ENCODE measurements at regions not wholly inside any gene's neighbourhood (a gene's known extent, or its start where the extent isn't known, plus 50 kb on each side); places are given as distances from the start of the nearest gene placed in this dataset.

DNA sequence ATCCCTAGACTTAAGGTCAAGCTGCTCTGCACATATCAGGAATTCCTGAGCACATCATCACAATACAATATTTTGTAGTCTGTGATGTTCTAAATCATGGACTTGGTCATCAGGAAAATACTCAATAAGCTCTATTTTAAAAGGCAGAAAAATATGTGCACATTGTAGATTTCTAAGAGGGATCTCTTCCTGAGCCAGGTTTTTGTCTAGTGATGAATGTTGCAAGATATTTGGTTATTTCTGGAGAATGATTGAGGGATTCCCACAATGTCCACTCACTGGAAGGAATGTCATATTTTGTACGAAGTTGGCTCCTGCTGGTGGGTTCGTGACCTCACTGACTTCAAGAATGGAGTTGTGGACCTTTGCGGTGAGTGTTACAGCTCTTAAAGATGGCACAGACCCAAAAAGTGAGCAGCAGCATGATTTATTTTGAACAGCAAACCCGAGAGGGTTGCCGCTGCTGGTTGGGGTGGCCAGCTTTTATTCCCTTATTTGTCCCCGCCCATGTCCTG lies 300.9 kb upstream of the DCN start:
- H3K4me1 ChIP-seq = 0 out of 2 replicates have a peak, but pooled peaks cover 3% of the 10 kb centered on the region
- no TSS peak for BruUV-seq (replicated peaks)
- TF ChIP-seq, protein P1, sequence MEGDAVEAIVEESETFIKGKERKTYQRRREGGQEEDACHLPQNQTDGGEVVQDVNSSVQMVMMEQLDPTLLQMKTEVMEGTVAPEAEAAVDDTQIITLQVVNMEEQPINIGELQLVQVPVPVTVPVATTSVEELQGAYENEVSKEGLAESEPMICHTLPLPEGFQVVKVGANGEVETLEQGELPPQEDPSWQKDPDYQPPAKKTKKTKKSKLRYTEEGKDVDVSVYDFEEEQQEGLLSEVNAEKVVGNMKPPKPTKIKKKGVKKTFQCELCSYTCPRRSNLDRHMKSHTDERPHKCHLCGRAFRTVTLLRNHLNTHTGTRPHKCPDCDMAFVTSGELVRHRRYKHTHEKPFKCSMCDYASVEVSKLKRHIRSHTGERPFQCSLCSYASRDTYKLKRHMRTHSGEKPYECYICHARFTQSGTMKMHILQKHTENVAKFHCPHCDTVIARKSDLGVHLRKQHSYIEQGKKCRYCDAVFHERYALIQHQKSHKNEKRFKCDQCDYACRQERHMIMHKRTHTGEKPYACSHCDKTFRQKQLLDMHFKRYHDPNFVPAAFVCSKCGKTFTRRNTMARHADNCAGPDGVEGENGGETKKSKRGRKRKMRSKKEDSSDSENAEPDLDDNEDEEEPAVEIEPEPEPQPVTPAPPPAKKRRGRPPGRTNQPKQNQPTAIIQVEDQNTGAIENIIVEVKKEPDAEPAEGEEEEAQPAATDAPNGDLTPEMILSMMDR (IDR thresholded peaks at IDR 0.05; ENCODE audit: insufficient read depth in 1 of 2, low read depth in 1 of 2, low read length in 1 of 2, severe bottlenecking in 1 of 2, unreplicated experiment in 1 of 2) = no peak
- 0 out of 2 replicates have a peak, but pooled peaks cover 2% of the 10 kb centered on the region for H3K9me3 ChIP-seq
- H3K4me3 ChIP-seq (ENCODE audit: low read depth, low read length) = no peak overlapping the region
- Mint-ChIP-seq H3K36me3 (ENCODE audit: insufficient read depth, unreplicated experiment) (no peaks in the 10 kb centered on the region), H3K9me3 (ENCODE audit: unreplicated experiment) (no peaks in the 10 kb centered on the region), H3K27me3 (ENCODE audit: insufficient read depth, unreplicated experiment) (no peaks in the 10 kb centered on the region), H3K4me1 (ENCODE audit: low read depth, unreplicated experiment) (no peaks in the 10 kb centered on the region), H3K4me3 (ENCODE audit: unreplicated experiment) (no peak overlapping the region), H3K27ac (ENCODE audit: unreplicated experiment) (no peak overlapping the region)
- no peak for DNase-seq
- CTCF ChIA-PET = no interaction called here
- H3K27me3 ChIP-seq (replicated peaks; ENCODE audit: control insufficient read depth, insufficient read depth, low read length) = no peaks in the 10 kb centered on the region
- intact Hi-C loops (cut with micrococcal nuclease; ENCODE audit: unreplicated experiment) = no loop called here
- no peaks in the 10 kb centered on the region for H3K36me3 ChIP-seq (ENCODE audit: control insufficient read depth, insufficient read depth, low read length)
- POLR2A ChIA-PET = no interaction called here

- no peaks in the 10 kb centered on the region for H3K9me3 Mint-ChIP-seq (ENCODE audit: unreplicated experiment)
- no peak overlapping the region for H3K4me3 Mint-ChIP-seq (ENCODE audit: unreplicated experiment)
- ChIA-PET POLR2A (no interaction called here), CTCF (no interaction called here)
- DNase-seq = no peak
- no peak overlapping the region for H3K27ac Mint-ChIP-seq (ENCODE audit: unreplicated experiment)
- H3K36me3 ChIP-seq (ENCODE audit: control insufficient read depth, insufficient read depth, low read length) = no peaks in the 10 kb centered on the region
- H3K27me3 Mint-ChIP-seq (ENCODE audit: insufficient read depth, unreplicated experiment) = no peaks in the 10 kb centered on the region
- BruUV-seq (replicated peaks) = no TSS peak
- H3K4me1 ChIP-seq = 0 out of 2 replicates have a peak, but pooled peaks cover 3% of the 10 kb centered on the region
- H3K4me3 ChIP-seq (ENCODE audit: low read depth, low read length) = no peak overlapping the region
- 0 out of 2 replicates have a peak, but pooled peaks cover 2% of the 10 kb centered on the region for H3K9me3 ChIP-seq
- intact Hi-C loops (cut with micrococcal nuclease; ENCODE audit: unreplicated experiment) = no loop called here
- no peaks in the 10 kb centered on the region for H3K4me1 Mint-ChIP-seq (ENCODE audit: low read depth, unreplicated experiment)
- no peaks in the 10 kb centered on the region for H3K27me3 ChIP-seq (replicated peaks; ENCODE audit: control insufficient read depth, insufficient read depth, low read length)
- H3K36me3 Mint-ChIP-seq (ENCODE audit: insufficient read depth, unreplicated experiment) = no peaks in the 10 kb centered on the region
- TF ChIP-seq, protein P1 (IDR thresholded peaks at IDR 0.05; ENCODE audit: insufficient read depth in 1 of 2, low read depth in 1 of 2, low read length in 1 of 2, severe bottlenecking in 1 of 2, unreplicated experiment in 1 of 2) = no peak
These were observed 299.6 kb upstream of the DCN start for GRCh38 chr12:91482231-91482630.

- BruUV-seq (replicated peaks) = no TSS peak
- Histone ChIP-seq H3K36me3 (ENCODE audit: control insufficient read depth, insufficient read depth, low read length) (no peaks in the 10 kb centered on the region), H3K4me3 (ENCODE audit: low read depth, low read length) (no peak overlapping the region), H3K27me3 (replicated peaks; ENCODE audit: control insufficient read depth, insufficient read depth, low read length) (no peaks in the 10 kb centered on the region), H3K4me1 (0 out of 2 replicates have a peak, but pooled peaks cover under 1% of the 10 kb centered on the region), H3K9me3 (no peaks in the 10 kb centered on the region)
- H3K27me3 Mint-ChIP-seq (ENCODE audit: insufficient read depth, unreplicated experiment) = no peaks in the 10 kb centered on the region
- ChIA-PET POLR2A (no interaction called here), CTCF (no interaction called here)
- DNase-seq = no peak
- no peak overlapping the region for H3K27ac Mint-ChIP-seq (ENCODE audit: unreplicated experiment)
- TF ChIP-seq, protein P1 (IDR thresholded peaks at IDR 0.05; ENCODE audit: insufficient read depth in 1 of 2, low read depth in 1 of 2, low read length in 1 of 2, severe bottlenecking in 1 of 2, unreplicated experiment in 1 of 2) = no peak
- H3K36me3 Mint-ChIP-seq (ENCODE audit: insufficient read depth, unreplicated experiment) = no peaks in the 10 kb centered on the region
- no peaks in the 10 kb centered on the region for H3K9me3 Mint-ChIP-seq (ENCODE audit: unreplicated experiment)
- intact Hi-C loops (cut with micrococcal nuclease; ENCODE audit: unreplicated experiment) = no loop called here
- H3K4me1 Mint-ChIP-seq (ENCODE audit: low read depth, unreplicated experiment) = no peaks in the 10 kb centered on the region
- H3K4me3 Mint-ChIP-seq (ENCODE audit: unreplicated experiment) = no peak overlapping the region
These were observed 295.9 kb upstream of the DCN start for GRCh38 chr12:91478500-91478899.
